IMR-90 (cell line): ENCODE measurements at regions not wholly inside any gene's neighbourhood (a gene's known extent, or its start where the extent isn't known, plus 50 kb on each side); places are given as distances from the start of the nearest gene placed in this dataset.

ENCODE experiments used
- ATAC-seq: fragments of 200-7000 bp; cut with Tn5 transposase; 2 replicates; pipeline ENCODE4 v1.9.1; 2020; ENCODE audit warnings: low read depth, mild to moderate bottlenecking, moderate library complexity
- BruUV-seq: library from RNA; stranded (reverse); fragments of 400-500 nt; replicated peaks from 2 replicates; lab custom pipeline; 2021; lab: Mats Ljungman, UMichigan
- CTCF ChIA-PET: fragments of 300-600 bp; formaldehyde crosslinking; extraction: SDS; loops from one replicate; lab custom pipeline; 2021; ENCODE audit warnings: antibody characterized with exemption; lab: Yijun Ruan, JAX
- POLR2A ChIA-PET: fragments of 300-600 bp; sonication (Branson Sonifier 250); formaldehyde crosslinking; loops from one replicate; lab custom pipeline; 2022; ENCODE audit warnings: antibody characterized with exemption; ENCODE audit not compliant: unreplicated experiment; lab: Charles Lee
- DNase-seq: peaks from one replicate; pipeline ENCODE4 v3.0.0; 2013
- H2AFZ ChIP-seq: replicated peaks from 2 replicates; pipeline ENCODE3; 2013; ENCODE audit warnings: low read length, mild to moderate bottlenecking; ENCODE audit not compliant: poor library complexity
- H2AK5ac ChIP-seq: 2 replicates; pipeline ENCODE4 v1.6.1; 2013; ENCODE audit warnings: low read depth, low read length, inconsistent platforms
- H2AK9ac ChIP-seq: replicated peaks from 2 replicates; pipeline ENCODE3; 2013; ENCODE audit warnings: mild to moderate bottlenecking, low read depth, low read length, moderate library complexity; ENCODE audit not compliant: poor library complexity
- H2BK120ac ChIP-seq: 2 replicates; pipeline ENCODE4 v1.6.1; 2013; ENCODE audit warnings: low read depth, low read length, inconsistent platforms
- H2BK15ac ChIP-seq: 3 replicates; pipeline ENCODE4 v1.6.1; 2013; ENCODE audit warnings: low read depth, low read length, inconsistent platforms
- H2BK20ac ChIP-seq: 2 replicates; pipeline ENCODE4 v1.6.1; 2013; ENCODE audit warnings: low read depth, mild to moderate bottlenecking, inconsistent platforms, low read length, moderate library complexity
- H2BK5ac ChIP-seq: 2 replicates; pipeline ENCODE4 v1.6.1; 2013; ENCODE audit warnings: mild to moderate bottlenecking, low read depth, low read length, inconsistent platforms; ENCODE audit not compliant: poor library complexity, severe bottlenecking
- H3K14ac ChIP-seq: replicated peaks from 2 replicates; pipeline ENCODE4 v1.6.1; 2013; ENCODE audit warnings: low read depth, low read length, inconsistent platforms
- H3K18ac ChIP-seq: 2 replicates; pipeline ENCODE4 v1.6.1; 2013; ENCODE audit warnings: low read depth, low read length, control low read depth
- H3K23ac ChIP-seq: 2 replicates; pipeline ENCODE4 v1.6.1; 2013; ENCODE audit warnings: low read depth, low read length, inconsistent platforms
- H3K27ac ChIP-seq: 2 replicates; pipeline ENCODE4 v1.5.1; 2013; ENCODE audit warnings: mild to moderate bottlenecking, control low read depth, low read length; ENCODE audit not compliant: insufficient read depth
- H3K27me3 ChIP-seq: 2 replicates; pipeline ENCODE4 v1.6.1; 2013; ENCODE audit warnings: low read length; ENCODE audit not compliant: control insufficient read depth, insufficient read depth
- H3K36me3 ChIP-seq: 2 replicates; pipeline ENCODE4 v1.6.1; 2013; ENCODE audit warnings: low read length, mixed read lengths; ENCODE audit not compliant: control insufficient read depth, insufficient read depth
- H3K4ac ChIP-seq: 2 replicates; pipeline ENCODE4 v1.6.1; 2013; ENCODE audit warnings: low read depth, low read length, inconsistent platforms
- H3K4me1 ChIP-seq: 2 replicates; pipeline ENCODE4 v1.6.1; 2013; ENCODE audit warnings: low read length, mixed read lengths; ENCODE audit not compliant: control insufficient read depth, insufficient read depth
- H3K4me2 ChIP-seq: 2 replicates; pipeline ENCODE4 v1.6.1; 2013; ENCODE audit warnings: low read depth, mild to moderate bottlenecking, control low read depth, low read length, moderate library complexity
- H3K4me3 ChIP-seq: 2 replicates; pipeline ENCODE4 v1.5.1; 2013; ENCODE audit warnings: low read depth, mild to moderate bottlenecking, control low read depth, low read length, moderate library complexity; ENCODE audit not compliant: insufficient read depth
- H3K56ac ChIP-seq: 2 replicates; pipeline ENCODE4 v1.6.1; 2013; ENCODE audit warnings: low read length, inconsistent platforms; ENCODE audit not compliant: insufficient read depth; ENCODE audit errors: extremely low read depth
- H3K79me1 ChIP-seq, 2 experiments: 2 replicates each; pipeline ENCODE4 v1.6.1; 2013; ENCODE audit warnings: low read length in 2 of 2, inconsistent platforms in 1 of 2, low read depth in 1 of 2
- H3K9ac ChIP-seq: 2 replicates; pipeline ENCODE4 v1.6.1; 2013; ENCODE audit warnings: low read depth, low read length, control low read depth
- H3K9me1 ChIP-seq: 2 replicates; pipeline ENCODE4 v1.6.1; 2013; ENCODE audit warnings: low read length, inconsistent platforms; ENCODE audit not compliant: insufficient read depth
- H3K9me3 ChIP-seq: 2 replicates; pipeline ENCODE4 v1.6.1; 2013; ENCODE audit warnings: low read length; ENCODE audit not compliant: control insufficient read depth, insufficient read depth
- H4K20me1 ChIP-seq: 2 replicates; pipeline ENCODE4 v1.6.1; 2013; ENCODE audit warnings: low read length, inconsistent platforms; ENCODE audit not compliant: insufficient read depth
- H4K5ac ChIP-seq: 2 replicates; pipeline ENCODE4 v1.6.1; 2013; ENCODE audit warnings: mild to moderate bottlenecking, low read depth, low read length, control low read depth
- H4K8ac ChIP-seq, 2 experiments: 2 replicates each; pipeline ENCODE4 v1.6.1; 2013; ENCODE audit warnings: low read depth in 2 of 2, low read length in 2 of 2, control low read depth in 1 of 2, inconsistent platforms in 1 of 2
- H4K91ac ChIP-seq: 2 replicates; pipeline ENCODE4 v1.6.1; 2013; ENCODE audit warnings: low read depth, low read length, inconsistent platforms; ENCODE audit not compliant: insufficient read depth
- CEBPB ChIP-seq: IDR thresholded peaks from 2 replicates; pipeline ENCODE4 v1.6.1; 2012; ENCODE audit warnings: low read depth, low read length, improper control_type of control experiment
- MAZ ChIP-seq: IDR thresholded peaks from 2 replicates; pipeline ENCODE4 v1.6.1; 2012; ENCODE audit warnings: low read depth, mild to moderate bottlenecking, low read length, improper control_type of control experiment, moderate library complexity, borderline replicate concordance
- RCOR1 ChIP-seq: IDR thresholded peaks from 2 replicates; pipeline ENCODE4 v1.6.1; 2012; ENCODE audit warnings: mild to moderate bottlenecking, low read length, improper control_type of control experiment; ENCODE audit not compliant: insufficient replicate concordance
- RFX5 ChIP-seq: IDR thresholded peaks from 2 replicates; pipeline ENCODE4 v1.8.0; 2012; ENCODE audit warnings: low read depth, mild to moderate bottlenecking, low read length, moderate library complexity
- USF2 ChIP-seq: fragments of 150-350 bp; IDR thresholded peaks from 2 replicates; pipeline ENCODE4 v1.6.1; 2017; ENCODE audit warnings: mild to moderate bottlenecking, antibody characterized with exemption, low read length, low read depth
- WGBS, 2 experiments: methylation state at CpG; one replicate each; pipeline versions ENCODE4 v1.1.5 to v1.1.7; 2013; ENCODE audit warnings: missing lambda C conversion rate in 2 of 2; ENCODE audit not compliant: insufficient read length in 1 of 2; ENCODE audit errors: extremely low coverage in 2 of 2; 5-methylcytosine and 5-hydroxymethylcytosine counted together
- dilution Hi-C: fragments of 300-500 bp; cut with HindIII; formaldehyde crosslinking; loops from one replicate; pipeline ENCODE4 v1.14.3; 2018; ENCODE audit warnings: low sequenced_read_pairs; ENCODE audit not compliant: unreplicated experiment
- in situ Hi-C: fragments of 300-500 bp; cut with MboI; formaldehyde crosslinking; loops from 3 replicates; pipeline ENCODE4 v1.14.3; 2019; ENCODE audit warnings: low sequenced_read_pairs, inconsistent platforms, mixed read lengths
- intact Hi-C: fragments of 100-400 bp; cut with micrococcal nuclease; formaldehyde crosslinking; loops from 2 replicates; pipeline ENCODE4 v1.10.0; 2022

GRCh38 chr6:167450626-167451025 lies 125.7 kb downstream of the TTLL2 start:
- H3K14ac ChIP-seq: no peak overlapping the region
- no peak overlapping the region for H3K4me2 ChIP-seq
- no peak overlapping the region for H2BK120ac ChIP-seq
- CTCF ChIA-PET: no interaction called here
- TF ChIP-seq CEBPB: no peak
- TF ChIP-seq RFX5: no peak
- TF ChIP-seq USF2: no peak
- no peak for TF ChIP-seq MAZ
- TF ChIP-seq RCOR1: no peak
- in situ Hi-C loops (no loop called here), dilution Hi-C loops (no loop called here), intact Hi-C loops (no loop called here)
- H3K56ac ChIP-seq: no peak overlapping the region
- H2AFZ ChIP-seq: no peak overlapping the region
- H3K9me1 ChIP-seq: no peaks in the 10 kb centered on the region
- no peak overlapping the region for H2BK5ac ChIP-seq
- no peak overlapping the region for H3K9ac ChIP-seq
- POLR2A ChIA-PET: no interaction called here
- H2AK5ac ChIP-seq: no peak overlapping the region
- H4K91ac ChIP-seq: no peak overlapping the region
- H4K5ac ChIP-seq: no peak overlapping the region
- no peak overlapping the region for H2AK9ac ChIP-seq
- no peaks in the 10 kb centered on the region for H4K20me1 ChIP-seq
- no peak overlapping the region for H3K4me3 ChIP-seq
- no peak overlapping the region for H3K18ac ChIP-seq
- no peak overlapping the region for H3K4ac ChIP-seq
- no peak overlapping the region for H2BK15ac ChIP-seq
- whole genome bisulfite sequencing, 2 experiments: 56% methylated on average over 4 of the region's 6 CpGs; no CpG with 5 or more reads in 1 of the 2 experiments
- no peaks in the 10 kb centered on the region for H3K79me1 ChIP-seq
- ATAC-seq (no peak), DNase-seq (no peak)
- no TSS peak for BruUV-seq
- H4K8ac ChIP-seq: no peak overlapping the region
- no peaks in the 10 kb centered on the region for H3K27me3 ChIP-seq
- no peaks in the 10 kb centered on the region for H3K36me3 ChIP-seq
- no peaks in the 10 kb centered on the region for H3K4me1 ChIP-seq
- peaks cover 37% of the 10 kb centered on the region for H3K9me3 ChIP-seq
- H2BK20ac ChIP-seq: no peak overlapping the region
- H3K23ac ChIP-seq: no peak overlapping the region
- no peak overlapping the region for H3K27ac ChIP-seq
